Suprapubic skin (tissue), 3 donors: ENCODE measurements at regions not wholly inside any gene's neighbourhood (a gene's known extent, or its start where the extent isn't known, plus 50 kb on each side); places are given as distances from the start of the nearest gene placed in this dataset.

ENCODE experiments used
- EP300 ChIP-seq: sonication (generic); formaldehyde crosslinking; IDR thresholded peaks from one replicate; pipeline ENCODE4 v1.6.1; 2017; ENCODE audit warnings: antibody characterized with exemption
- POLR2A ChIP-seq, 2 donors: fragments of 450-650 bp; IDR thresholded peaks; one replicate each; pipeline ENCODE4 v1.6.1; 2017; ENCODE audit warnings: antibody characterized with exemption in 2 of 2, mild to moderate bottlenecking in 2 of 2, moderate library complexity in 2 of 2
- TF ChIP-seq, protein P1 (sequence below), 2 donors: fragments of 200-600 bp in 1 of 2; fragments of 450-650 bp in 1 of 2; sonication (generic) in 1 of 2; IDR thresholded peaks; one replicate each; pipeline ENCODE4 v1.5.1; 2016 to 2019; ENCODE audit warnings: antibody characterized with exemption in 2 of 2, mild to moderate bottlenecking in 1 of 2, moderate library complexity in 1 of 2

DNA sequence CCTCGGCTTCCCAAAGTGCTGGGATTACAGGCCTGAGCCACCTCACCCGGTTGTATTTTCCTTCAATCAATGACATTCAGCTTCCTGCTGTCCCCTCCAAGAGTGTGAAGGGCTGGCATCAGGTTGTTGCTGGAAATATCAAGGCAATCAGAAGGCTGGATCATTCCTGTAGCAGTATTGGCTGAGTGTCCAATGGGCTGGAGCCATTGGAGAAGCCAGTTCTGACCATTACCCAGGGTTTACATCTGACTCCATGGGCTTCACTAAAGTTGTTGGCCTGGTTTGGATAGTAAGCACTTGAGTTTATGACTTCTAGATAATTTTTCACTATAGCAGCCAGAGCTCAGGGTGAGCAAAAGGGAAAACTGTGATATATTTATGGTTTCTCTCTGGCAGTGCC is 137.0 kb downstream of the DLEU7 start:
- TF ChIP-seq, protein P1, sequence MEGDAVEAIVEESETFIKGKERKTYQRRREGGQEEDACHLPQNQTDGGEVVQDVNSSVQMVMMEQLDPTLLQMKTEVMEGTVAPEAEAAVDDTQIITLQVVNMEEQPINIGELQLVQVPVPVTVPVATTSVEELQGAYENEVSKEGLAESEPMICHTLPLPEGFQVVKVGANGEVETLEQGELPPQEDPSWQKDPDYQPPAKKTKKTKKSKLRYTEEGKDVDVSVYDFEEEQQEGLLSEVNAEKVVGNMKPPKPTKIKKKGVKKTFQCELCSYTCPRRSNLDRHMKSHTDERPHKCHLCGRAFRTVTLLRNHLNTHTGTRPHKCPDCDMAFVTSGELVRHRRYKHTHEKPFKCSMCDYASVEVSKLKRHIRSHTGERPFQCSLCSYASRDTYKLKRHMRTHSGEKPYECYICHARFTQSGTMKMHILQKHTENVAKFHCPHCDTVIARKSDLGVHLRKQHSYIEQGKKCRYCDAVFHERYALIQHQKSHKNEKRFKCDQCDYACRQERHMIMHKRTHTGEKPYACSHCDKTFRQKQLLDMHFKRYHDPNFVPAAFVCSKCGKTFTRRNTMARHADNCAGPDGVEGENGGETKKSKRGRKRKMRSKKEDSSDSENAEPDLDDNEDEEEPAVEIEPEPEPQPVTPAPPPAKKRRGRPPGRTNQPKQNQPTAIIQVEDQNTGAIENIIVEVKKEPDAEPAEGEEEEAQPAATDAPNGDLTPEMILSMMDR (IDR thresholded peaks at IDR 0.05), result no peak
- no peak for TF ChIP-seq EP300
- TF ChIP-seq POLR2A (IDR thresholded peaks at IDR 0.05), result no peak
